ENCODE measurements at regions not wholly inside any gene's neighbourhood (a gene's known extent, or its start where the extent isn't known, plus 50 kb on each side); places are given as distances from the start of the nearest gene placed in this dataset.

GRCh38 chr4:71287305-71287704 is 51.5 kb upstream of the SLC4A4 start:
- FAIRE-seq: no peak

GRCh38 chr4:71288875-71289274 is 49.9 kb upstream of the SLC4A4 start:
- no peak for FAIRE-seq

Data from islet of Langerhans (tissue), 1 donor.